Glutamatergic neuron (in vitro differentiated cells): ENCODE measurements at regions not wholly inside any gene's neighbourhood (a gene's known extent, or its start where the extent isn't known, plus 50 kb on each side); places are given as distances from the start of the nearest gene placed in this dataset.

Experiments used
- DNase-seq: peaks from one replicate; pipeline ENCODE4 v3.0.0; 2022
- H3K27ac Mint-ChIP-seq: one replicate; pipeline ENCODE4 v1.8.0; 2020; ENCODE audit warnings: mild to moderate bottlenecking, mixed read lengths, inconsistent platforms; ENCODE audit not compliant: unreplicated experiment
- H3K27me3 Mint-ChIP-seq: one replicate; pipeline ENCODE4 v1.8.0; 2020; ENCODE audit warnings: mild to moderate bottlenecking, moderate library complexity, mixed read lengths, inconsistent platforms; ENCODE audit not compliant: unreplicated experiment
- H3K36me3 Mint-ChIP-seq: one replicate; pipeline ENCODE4 v1.8.0; 2020; ENCODE audit warnings: mild to moderate bottlenecking, mixed read lengths, inconsistent platforms; ENCODE audit not compliant: unreplicated experiment
- H3K4me1 Mint-ChIP-seq: one replicate; pipeline ENCODE4 v1.8.0; 2020; ENCODE audit warnings: mild to moderate bottlenecking, low read depth, mixed read lengths, inconsistent platforms; ENCODE audit not compliant: unreplicated experiment
- H3K4me3 Mint-ChIP-seq: one replicate; pipeline ENCODE4 v1.8.0; 2020; ENCODE audit warnings: mild to moderate bottlenecking, mixed read lengths, inconsistent platforms; ENCODE audit not compliant: unreplicated experiment
- H3K9me3 Mint-ChIP-seq: one replicate; pipeline ENCODE4 v1.8.0; 2020; ENCODE audit warnings: mild to moderate bottlenecking, moderate library complexity, mixed read lengths, inconsistent platforms; ENCODE audit not compliant: unreplicated experiment
- TF ChIP-seq, protein P1 (sequence below): fragments of 200-600 bp; sonication (generic); IDR thresholded peaks from one replicate; pipeline ENCODE4 v1.5.0; 2021; ENCODE audit not compliant: partially characterized antibody, unreplicated experiment

DNA sequence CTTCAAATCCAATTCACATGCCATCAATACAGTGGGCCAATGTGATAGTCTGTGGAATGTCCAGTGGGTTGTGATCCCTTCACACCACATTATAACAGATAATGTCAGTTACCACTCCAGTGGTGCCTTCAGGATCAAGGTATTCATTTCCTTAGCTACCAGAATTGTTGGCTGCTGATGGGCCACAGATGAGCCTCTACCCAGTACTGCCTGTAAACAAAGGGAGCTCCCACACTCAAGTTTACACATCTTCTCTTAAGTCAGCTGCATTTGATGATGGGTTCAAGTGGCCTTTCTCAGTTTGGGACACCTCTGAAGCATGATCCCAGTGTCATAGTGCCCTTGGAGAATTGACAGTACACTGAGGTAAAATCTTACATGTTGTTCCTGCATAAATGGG, 477.0 kb upstream of the CD180 start:
- Mint-ChIP-seq H3K4me1 (peaks cover 5% of the 10 kb centered on the region), H3K27ac (no peak overlapping the region)

DNA sequence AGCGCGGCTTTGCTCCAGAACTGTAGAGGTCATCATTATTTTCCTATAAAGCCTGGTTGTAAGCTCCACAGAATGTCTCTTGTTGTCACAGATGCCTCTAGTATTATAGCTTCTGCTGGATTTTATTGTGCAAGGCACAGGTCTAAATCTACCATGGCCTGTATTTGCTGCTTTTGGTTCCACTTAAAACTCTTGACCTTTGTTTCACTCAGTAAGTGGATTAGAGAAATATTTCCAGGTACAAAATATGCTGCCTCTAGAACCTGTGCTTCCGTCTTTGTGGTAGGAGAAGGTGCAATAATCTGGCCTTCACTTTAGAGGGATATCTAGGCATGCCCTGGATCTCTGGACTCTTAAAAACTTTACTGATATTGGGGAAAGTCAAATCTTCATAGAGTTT, 476.6 kb upstream of the CD180 start:
- H3K27me3 Mint-ChIP-seq: no peaks in the 10 kb centered on the region
- peaks cover 5% of the 10 kb centered on the region for H3K4me1 Mint-ChIP-seq
- TF ChIP-seq, protein P1, sequence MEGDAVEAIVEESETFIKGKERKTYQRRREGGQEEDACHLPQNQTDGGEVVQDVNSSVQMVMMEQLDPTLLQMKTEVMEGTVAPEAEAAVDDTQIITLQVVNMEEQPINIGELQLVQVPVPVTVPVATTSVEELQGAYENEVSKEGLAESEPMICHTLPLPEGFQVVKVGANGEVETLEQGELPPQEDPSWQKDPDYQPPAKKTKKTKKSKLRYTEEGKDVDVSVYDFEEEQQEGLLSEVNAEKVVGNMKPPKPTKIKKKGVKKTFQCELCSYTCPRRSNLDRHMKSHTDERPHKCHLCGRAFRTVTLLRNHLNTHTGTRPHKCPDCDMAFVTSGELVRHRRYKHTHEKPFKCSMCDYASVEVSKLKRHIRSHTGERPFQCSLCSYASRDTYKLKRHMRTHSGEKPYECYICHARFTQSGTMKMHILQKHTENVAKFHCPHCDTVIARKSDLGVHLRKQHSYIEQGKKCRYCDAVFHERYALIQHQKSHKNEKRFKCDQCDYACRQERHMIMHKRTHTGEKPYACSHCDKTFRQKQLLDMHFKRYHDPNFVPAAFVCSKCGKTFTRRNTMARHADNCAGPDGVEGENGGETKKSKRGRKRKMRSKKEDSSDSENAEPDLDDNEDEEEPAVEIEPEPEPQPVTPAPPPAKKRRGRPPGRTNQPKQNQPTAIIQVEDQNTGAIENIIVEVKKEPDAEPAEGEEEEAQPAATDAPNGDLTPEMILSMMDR: no peak
- no peak for DNase-seq
- H3K4me3 Mint-ChIP-seq: no peak overlapping the region
- H3K36me3 Mint-ChIP-seq: peaks cover 12% of the 10 kb centered on the region
- no peak overlapping the region for H3K27ac Mint-ChIP-seq
- H3K9me3 Mint-ChIP-seq: peaks cover under 1% of the 10 kb centered on the region

More for the DNA sequence above, 477.0 kb upstream of the CD180 start:
- DNase-seq: no peak
- Mint-ChIP-seq H3K4me3 (no peak overlapping the region), H3K36me3 (peaks cover 7% of the 10 kb centered on the region), H3K27me3 (no peaks in the 10 kb centered on the region), H3K9me3 (no peaks in the 10 kb centered on the region)
- TF ChIP-seq, protein P1: no peak

DNA sequence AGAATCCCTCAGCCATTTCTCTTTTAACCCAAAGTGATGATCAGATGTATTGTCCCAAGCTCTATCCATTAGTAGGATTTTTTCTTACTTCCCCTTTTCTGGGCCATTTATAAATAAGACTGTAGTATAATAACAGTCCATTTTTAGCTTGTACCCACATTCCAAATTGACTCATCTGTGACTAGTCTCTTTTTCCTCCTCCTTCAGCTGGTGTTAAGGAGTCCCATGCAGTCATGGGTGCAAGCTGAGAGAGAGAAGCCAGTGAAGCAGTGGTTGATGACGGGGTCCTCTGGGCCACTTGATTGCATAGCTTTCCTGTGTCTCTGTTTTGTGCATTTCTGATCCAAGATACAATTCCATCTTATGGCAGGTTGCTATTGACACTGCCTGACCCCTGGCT, 476.0 kb upstream of the CD180 start:
- H3K27ac Mint-ChIP-seq: no peak overlapping the region
- peaks cover 1% of the 10 kb centered on the region for H3K9me3 Mint-ChIP-seq
- DNase-seq: no peak
- TF ChIP-seq, protein P1: no peak
- H3K36me3 Mint-ChIP-seq: peaks cover 12% of the 10 kb centered on the region
- peaks cover 3% of the 10 kb centered on the region for H3K4me1 Mint-ChIP-seq
- H3K4me3 Mint-ChIP-seq: no peak overlapping the region
- H3K27me3 Mint-ChIP-seq: no peaks in the 10 kb centered on the region

DNA sequence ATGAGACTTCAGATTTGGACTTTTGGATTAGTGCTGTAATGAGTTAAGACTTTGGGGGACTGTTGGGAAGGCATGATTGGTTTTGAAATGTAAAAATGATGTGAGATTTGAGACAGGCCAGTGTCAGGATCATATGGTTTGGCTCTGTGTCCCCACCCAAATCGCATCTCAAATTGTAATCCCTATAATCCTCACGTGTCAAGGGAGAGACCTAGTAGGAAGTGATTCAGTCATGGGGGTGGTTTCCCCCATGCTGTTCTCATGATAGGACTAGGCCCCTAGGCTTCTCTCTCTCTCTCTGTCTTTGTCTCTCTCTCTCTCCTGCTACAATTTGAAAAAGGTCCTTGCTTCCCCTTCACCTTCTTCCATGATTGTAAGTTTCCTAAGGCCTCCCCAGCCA, 473.3 kb upstream of the CD180 start:
- H3K27me3 Mint-ChIP-seq: peaks cover 3% of the 10 kb centered on the region
- H3K27ac Mint-ChIP-seq: no peak overlapping the region
- no peak overlapping the region for H3K4me3 Mint-ChIP-seq
- no peaks in the 10 kb centered on the region for H3K4me1 Mint-ChIP-seq
- peaks cover 5% of the 10 kb centered on the region for H3K9me3 Mint-ChIP-seq
- TF ChIP-seq, protein P1: no peak
- DNase-seq: no peak
- peaks cover 18% of the 10 kb centered on the region for H3K36me3 Mint-ChIP-seq

DNA sequence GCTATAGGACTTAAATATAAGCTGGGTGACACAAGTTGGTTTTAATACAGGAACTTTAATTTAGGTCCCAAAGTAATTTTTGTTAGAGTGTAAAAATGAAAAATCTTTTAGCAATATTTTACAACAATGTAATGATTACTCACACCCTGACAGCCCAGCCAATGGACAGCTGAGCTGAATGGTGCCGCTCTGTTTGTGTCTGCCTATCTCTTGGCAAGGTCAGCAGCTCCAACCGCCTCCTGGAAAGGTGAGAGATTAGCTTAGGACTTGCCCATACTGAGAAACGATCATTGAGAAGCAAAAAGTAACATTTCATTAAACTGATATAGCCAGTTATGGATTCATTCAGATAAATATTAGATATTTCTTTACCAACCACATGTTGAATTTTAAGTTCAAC, 463.6 kb upstream of the CD180 start:
- Mint-ChIP-seq H3K27ac (no peak overlapping the region), H3K36me3 (no peaks in the 10 kb centered on the region), H3K27me3 (no peaks in the 10 kb centered on the region), H3K9me3 (peaks cover 9% of the 10 kb centered on the region), H3K4me3 (no peak overlapping the region), H3K4me1 (no peaks in the 10 kb centered on the region)
- TF ChIP-seq, protein P1: no peak
- DNase-seq: no peak
